HG02870 (cell line): ENCODE measurements at regions not wholly inside any gene's neighbourhood (a gene's known extent, or its start where the extent isn't known, plus 50 kb on each side); places are given as distances from the start of the nearest gene placed in this dataset.
"Not testable (repeated sequence)": the region's sequence is repeated elsewhere in the genome, so short reads cannot be mapped to it uniquely, and the experiment has no call there.

ENCODE experiments used
- ATAC-seq: cut with Tn5 transposase; IDR thresholded peaks from one replicate; pipeline ENCODE4 v1.9.1; 2021; ENCODE audit warnings: mild to moderate bottlenecking, moderate library complexity; ENCODE audit not compliant: unreplicated experiment

DNA sequence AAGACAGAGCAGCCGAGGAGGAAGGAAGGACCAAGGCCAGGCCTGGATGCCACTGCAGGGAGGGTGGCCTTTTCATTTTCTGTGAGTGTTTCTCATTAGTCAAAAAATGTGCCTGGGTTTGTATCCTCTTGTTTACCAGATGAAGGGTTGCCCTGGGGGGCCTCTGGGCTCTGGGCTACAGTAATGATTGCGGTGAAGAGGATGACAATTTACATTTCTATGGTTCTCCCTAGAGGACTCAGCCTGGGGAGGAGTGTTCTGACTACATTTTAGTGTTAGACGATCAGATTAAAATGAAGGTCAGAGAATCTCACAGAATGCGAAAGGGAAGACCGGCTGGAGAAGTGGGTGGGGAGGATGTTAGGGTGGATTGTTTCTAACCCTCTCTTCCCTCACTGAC, 108.0 kb upstream of the KMT2C start:
- no peak for ATAC-seq

DNA sequence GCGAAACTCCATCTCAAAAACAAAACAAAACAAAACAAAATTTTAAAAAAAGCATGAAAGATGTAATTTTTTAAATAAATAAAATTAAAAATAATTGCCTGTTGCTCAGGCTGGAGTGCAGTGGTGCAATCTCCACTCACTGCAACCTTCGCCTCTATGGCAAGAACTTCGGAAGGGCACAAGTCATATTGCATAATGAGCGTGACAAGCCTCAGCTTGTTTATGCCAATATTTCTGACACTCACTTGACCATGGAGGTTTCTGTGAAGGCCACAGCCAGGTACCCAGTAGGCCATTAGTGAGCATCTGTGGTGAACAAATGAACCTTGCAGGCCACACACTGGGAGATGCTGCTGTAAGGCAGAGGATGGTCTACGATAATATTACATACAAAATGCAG, 106.1 kb upstream of the KMT2C start:
- no peak for ATAC-seq

DNA sequence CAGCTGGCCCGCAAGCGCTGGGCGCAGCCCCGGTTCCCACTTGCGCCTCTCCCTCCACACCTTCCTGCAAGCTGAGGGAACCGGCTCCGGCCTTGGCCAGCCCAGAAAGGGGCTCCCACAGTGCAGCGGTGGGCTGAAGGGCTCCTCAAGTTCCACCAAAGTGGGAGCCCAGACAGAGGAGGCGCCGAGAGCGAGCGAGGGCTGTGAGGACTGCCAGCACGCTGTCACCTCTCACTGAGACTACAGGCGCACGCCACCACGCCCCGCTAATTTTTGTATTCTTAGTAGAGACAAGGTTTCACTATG, 103.3 kb upstream of the KMT2C start:
- not testable (repeated sequence) for ATAC-seq

DNA sequence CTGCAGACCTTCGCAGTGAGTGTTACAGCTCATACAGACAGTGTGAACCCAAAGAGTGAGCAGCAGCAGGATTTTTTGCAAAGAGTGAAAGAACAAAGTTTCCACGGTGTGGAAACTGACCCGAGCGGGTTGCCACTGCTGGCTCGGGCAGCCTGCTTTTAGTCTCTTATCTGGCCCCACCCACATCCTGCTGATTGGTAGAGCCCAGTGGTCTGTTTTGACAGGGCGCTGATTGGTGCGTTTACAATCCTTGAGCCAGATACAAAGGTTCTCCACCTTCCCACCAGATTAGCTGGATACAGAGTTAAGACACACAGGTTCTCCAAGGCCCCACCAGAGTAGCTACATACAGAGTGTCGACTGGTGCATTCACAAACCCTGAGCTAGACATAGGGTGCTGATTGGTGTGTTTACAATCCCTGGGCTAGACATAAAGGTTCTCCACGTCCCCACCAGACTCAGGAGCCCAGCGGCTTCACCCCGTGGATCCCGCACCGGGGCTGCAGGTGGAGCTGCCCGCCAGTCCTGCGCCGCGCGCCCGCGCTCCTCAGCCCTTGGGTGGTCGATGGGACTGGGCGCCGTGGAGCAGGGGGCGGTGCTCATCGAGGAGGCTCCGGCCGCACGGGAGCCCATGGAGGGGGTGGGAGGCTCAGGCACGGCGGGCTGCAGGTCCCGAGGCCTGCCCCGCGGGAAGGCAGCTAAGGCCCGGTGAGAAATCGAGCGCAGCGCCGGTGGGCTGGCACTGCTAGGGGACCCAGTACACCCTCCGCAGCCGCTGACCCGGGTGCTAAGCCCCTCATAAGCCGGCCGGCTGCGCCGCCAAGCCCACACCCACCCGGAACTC, 102.8 kb upstream of the KMT2C start:
- not testable (repeated sequence) for ATAC-seq

GRCh38 chr7:152537639-152538038, 101.8 kb upstream of the KMT2C start:
- ATAC-seq = no peak

DNA sequence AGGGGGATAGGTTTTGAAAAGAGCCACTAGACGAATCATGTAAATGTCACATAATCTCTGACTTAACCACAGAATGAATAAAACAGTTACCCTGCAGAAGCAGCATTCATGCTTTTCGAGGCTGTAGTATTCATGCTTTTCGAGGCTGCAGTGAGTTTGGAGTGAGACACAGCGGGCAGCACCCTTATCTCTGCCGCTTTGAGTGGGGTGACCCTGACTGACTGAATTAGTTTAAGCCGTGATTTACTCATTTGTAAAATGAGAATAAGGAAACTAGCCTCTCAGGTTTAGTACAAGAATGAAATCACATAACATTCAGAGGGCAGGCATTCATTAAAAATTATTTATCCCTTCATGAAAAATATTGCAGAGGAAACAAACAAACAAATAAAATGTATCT, 92.8 kb upstream of the KMT2C start:
- no peak for ATAC-seq

DNA sequence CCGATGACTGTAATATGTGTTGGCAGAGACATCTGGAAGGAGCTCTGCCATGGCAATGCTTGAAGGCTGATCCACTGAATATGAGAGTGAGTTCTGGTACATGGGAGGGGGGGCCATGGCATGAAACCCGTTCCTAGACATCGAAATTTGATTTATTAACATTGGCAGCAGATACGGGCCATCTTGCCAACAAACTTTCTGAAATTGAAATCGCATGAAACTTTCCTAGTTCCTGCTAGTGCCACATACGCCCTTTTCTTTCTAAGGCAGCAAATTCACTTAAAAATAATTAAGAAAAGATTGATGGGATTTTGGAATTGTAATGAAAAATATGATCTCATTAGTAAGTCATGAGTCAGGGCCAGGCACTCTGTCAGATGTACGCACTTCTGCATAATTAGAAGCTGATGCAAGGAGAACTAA, 91.8 kb upstream of the KMT2C start:
- no peak for ATAC-seq

- ATAC-seq = no peak
Observed at GRCh38 chr7:152523916-152524315, 88.1 kb upstream of the KMT2C start.

DNA sequence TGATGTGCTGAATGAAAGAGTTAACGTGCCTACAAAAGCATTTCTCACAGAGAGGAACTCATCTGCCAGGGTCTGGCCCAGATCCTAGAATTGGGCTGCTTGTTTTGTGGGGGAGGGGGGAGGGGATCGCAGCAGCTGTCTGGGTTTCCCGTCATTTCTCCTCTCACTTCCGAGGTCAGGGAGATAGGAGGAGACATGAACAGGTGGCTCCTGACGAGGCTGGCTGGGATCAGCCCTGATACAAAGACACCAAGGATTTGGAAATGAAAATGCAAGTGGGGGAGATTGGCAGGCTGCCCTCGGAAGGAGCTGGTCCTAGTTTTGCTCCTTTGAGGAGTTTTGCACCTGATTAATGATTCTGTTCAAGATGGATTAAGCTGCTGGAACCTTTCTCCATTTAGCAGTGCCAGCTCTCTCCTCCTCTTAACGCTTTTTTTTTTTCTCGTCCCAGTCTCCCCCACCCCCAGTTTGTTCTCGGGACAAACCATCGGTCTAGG, 86.8 kb upstream of the KMT2C start:
- no peak for ATAC-seq

- no peak for ATAC-seq
Observed at GRCh38 chr7:152521420-152522337, 85.9 kb upstream of the KMT2C start.

DNA sequence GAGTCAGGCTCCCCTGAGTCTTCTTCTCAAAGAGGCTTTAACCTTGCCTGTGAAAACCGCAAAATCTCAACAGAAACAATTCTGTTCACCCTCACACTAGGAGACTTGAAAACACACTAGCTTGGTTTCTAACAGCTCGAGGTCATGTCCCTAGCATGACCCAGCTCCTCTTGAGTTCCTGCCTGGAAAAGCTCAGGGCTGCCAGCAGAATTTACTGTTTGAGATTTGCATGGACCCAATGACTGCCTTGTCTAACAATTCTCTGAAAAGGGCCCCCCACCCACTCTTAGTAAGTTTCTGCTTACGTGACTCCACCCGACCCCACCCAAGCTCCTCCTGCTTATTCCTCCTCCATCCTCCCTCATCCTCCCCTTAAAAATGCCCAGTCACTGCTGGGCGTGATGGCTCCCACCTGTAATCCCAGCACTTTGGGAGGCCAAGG, 85.1 kb upstream of the KMT2C start:
- ATAC-seq = no peak

DNA sequence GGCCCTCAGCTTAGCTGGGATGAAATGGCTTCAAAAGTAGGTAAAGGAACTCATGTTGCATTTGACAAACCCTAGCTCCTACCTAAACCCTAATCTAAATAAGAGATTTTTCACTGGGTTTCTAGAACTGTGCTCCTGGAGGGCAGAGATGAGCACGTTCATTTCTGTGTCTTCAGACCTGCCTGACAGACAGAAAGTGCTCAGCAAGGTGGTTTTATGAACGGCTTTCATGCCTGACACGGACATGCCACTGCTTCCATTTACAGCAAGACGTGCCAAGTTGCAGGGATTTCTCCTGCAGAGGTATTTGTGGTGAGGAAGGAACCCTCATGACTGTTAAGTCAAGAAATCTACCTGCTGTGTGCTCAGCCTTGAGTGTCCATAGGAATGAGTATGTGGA, 83.5 kb upstream of the KMT2C start:
- ATAC-seq = no peak

GRCh38 chr7:152516216-152516615, 80.4 kb upstream of the KMT2C start:
- no peak for ATAC-seq

GRCh38 chr7:152515266-152515950, 79.6 kb upstream of the KMT2C start:
- not testable (repeated sequence) for ATAC-seq

DNA sequence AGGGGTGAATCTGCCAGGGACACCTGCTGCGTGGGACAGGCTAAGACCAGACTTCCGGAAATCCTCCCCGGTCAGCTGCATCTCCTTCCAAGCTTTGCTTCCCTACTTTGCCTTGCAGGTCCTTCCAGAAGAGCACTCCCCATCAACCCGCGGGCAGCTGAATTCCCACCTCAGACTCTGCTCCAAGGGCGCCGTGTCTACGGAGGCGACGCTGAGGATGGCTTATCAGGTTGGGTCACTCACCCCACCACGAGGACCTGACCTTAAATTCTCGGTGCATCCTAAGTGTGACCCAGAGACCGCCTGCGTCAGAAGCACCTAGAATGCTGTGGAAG, 78.9 kb upstream of the KMT2C start:
- no peak for ATAC-seq

GRCh38 chr7:152513861-152514770, 78.3 kb upstream of the KMT2C start:
- no peak for ATAC-seq

- peak; percentile 77 for ATAC-seq
Observed at GRCh38 chr7:152512706-152513105, 76.9 kb upstream of the KMT2C start.

GRCh38 chr7:152511736-152512135, 75.9 kb upstream of the KMT2C start:
- ATAC-seq = no peak

- ATAC-seq = no peak
Observed at GRCh38 chr7:152508701-152509100, 72.9 kb upstream of the KMT2C start.

DNA sequence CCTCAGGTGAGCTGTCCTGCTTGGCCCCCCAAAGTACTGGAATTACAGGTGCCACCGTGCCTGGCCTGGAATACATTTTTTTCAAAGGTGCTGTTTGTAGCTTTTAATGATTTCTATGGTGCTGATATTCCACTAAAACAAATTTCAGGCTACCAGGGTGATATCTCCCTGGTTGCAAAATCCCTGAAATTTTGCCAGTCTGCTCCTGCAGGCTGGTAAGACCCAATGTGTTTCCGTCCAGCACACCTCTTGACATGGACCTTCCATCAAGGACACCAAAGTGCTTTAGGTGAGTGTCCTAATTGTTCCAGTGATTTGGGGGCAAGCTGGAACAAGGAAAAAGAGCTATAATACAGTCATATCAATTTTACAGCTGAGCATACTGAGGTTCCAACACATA, 69.8 kb upstream of the KMT2C start:
- ATAC-seq = no peak
